Lower leg skin (tissue), 4 donors: ENCODE measurements at regions not wholly inside any gene's neighbourhood (a gene's known extent, or its start where the extent isn't known, plus 50 kb on each side); places are given as distances from the start of the nearest gene placed in this dataset.
"Not testable (repeated sequence)": the region's sequence is repeated elsewhere in the genome, so short reads cannot be mapped to it uniquely, and the experiment has no call there.

Experiments
- DNase-seq, 2 donors: peaks; one replicate each; pipeline ENCODE4 v3.0.0-alpha.2; 2019; ENCODE audit warnings: low spot score in 2 of 2
- H3K4me3 ChIP-seq: fragments of 200-600 bp; sonication (generic); 2 replicates; pipeline ENCODE4 v1.5.1; 2017; ENCODE audit warnings: mild to moderate bottlenecking, low read depth; ENCODE audit not compliant: poor library complexity, severe bottlenecking
- CTCF ChIP-seq, 3 donors: fragments of 450-650 bp; IDR thresholded peaks; one replicate each; pipeline ENCODE4 v1.5.1; 2016; ENCODE audit warnings: antibody characterized with exemption in 3 of 3, mild to moderate bottlenecking in 3 of 3, moderate library complexity in 2 of 3
- POLR2A ChIP-seq, 2 donors: fragments of 450-650 bp; IDR thresholded peaks; one replicate each; pipeline ENCODE4 v1.6.1; 2016 to 2017; ENCODE audit warnings: antibody characterized with exemption in 2 of 2, mild to moderate bottlenecking in 1 of 2, moderate library complexity in 1 of 2
- WGBS, 2 donors: methylation state at CpG; one replicate each; pipeline ENCODE4 v1.1.5; 2018; 5-methylcytosine and 5-hydroxymethylcytosine counted together
- intact Hi-C: fragments of 100-400 bp; cut with DNase I; formaldehyde crosslinking; loops from one replicate; pipeline ENCODE4 v1.15.0; 2023; ENCODE audit warnings: low total_unique reads

GRCh38 chr14:106013879-106014376 is 487.5 kb downstream of the TMEM121 start:
- TF ChIP-seq CTCF (IDR thresholded peaks at IDR 0.05): no peak
- TF ChIP-seq POLR2A (IDR thresholded peaks at IDR 0.05): no peak
- intact Hi-C loops: no loop called here
- no peak overlapping the region for H3K4me3 ChIP-seq
- no peak for DNase-seq
- WGBS, 2 donors: 37 to 61% methylated on average over 5 to 6 of the region's 6 CpGs

- DNase-seq, H3K4me3 ChIP-seq, intact Hi-C loops: not testable (repeated sequence)
- 56% methylated on average over 3 of the region's 3 CpGs; no CpG with 5 or more reads in 1 of the 2 donors for WGBS, 2 donors
Measured at GRCh38 chr14:106017952-106018351, 491.6 kb downstream of the TMEM121 start.

GRCh38 chr14:106021832-106022231 is 495.4 kb downstream of the TMEM121 start:
- 63% methylated on average over 3 of the region's 3 CpGs; no CpG with 5 or more reads in 1 of the 2 donors for WGBS, 2 donors
- DNase-seq: no peak
- no peak for TF ChIP-seq CTCF (IDR thresholded peaks at IDR 0.05)
- intact Hi-C loops: no loop called here
- H3K4me3 ChIP-seq: no peak overlapping the region

- H3K4me3 ChIP-seq, DNase-seq, intact Hi-C loops: not testable (repeated sequence)
- 54% methylated on average over 5 of the region's 5 CpGs; no CpG with 5 or more reads in 1 of the 2 donors for WGBS, 2 donors
Measured at GRCh38 chr14:106022648-106023047, 496.3 kb downstream of the TMEM121 start.

- TF ChIP-seq CTCF (IDR thresholded peaks at IDR 0.05) (no peak), POLR2A (IDR thresholded peaks at IDR 0.05) (no peak)
- no peak for DNase-seq
- WGBS, 2 donors: 94% methylated on average over 1 of the region's 1 CpG; no CpG with 5 or more reads in 1 of the 2 donors
- H3K4me3 ChIP-seq: no peak overlapping the region
- intact Hi-C loops: no loop called here
Measured at GRCh38 chr14:106023411-106023810, 497.0 kb downstream of the TMEM121 start.

GRCh38 chr14:106024983-106025604 is 498.7 kb downstream of the TMEM121 start:
- intact Hi-C loops: no loop called here
- 72% methylated on average over 5 of the region's 7 CpGs; no CpG with 5 or more reads in 1 of the 2 donors for WGBS, 2 donors
- TF ChIP-seq CTCF (IDR thresholded peaks at IDR 0.05) (no peak), POLR2A (IDR thresholded peaks at IDR 0.05) (no peak)
- no peak overlapping the region for H3K4me3 ChIP-seq
- no peak for DNase-seq

GRCh38 chr14:106026026-106026425 is 499.6 kb downstream of the TMEM121 start:
- no peak for TF ChIP-seq POLR2A (IDR thresholded peaks at IDR 0.05)
- TF ChIP-seq CTCF (IDR thresholded peaks at IDR 0.05): no peak
- intact Hi-C loops: no loop called here
- 47% methylated on average over 6 of the region's 6 CpGs; no CpG with 5 or more reads in 1 of the 2 donors for WGBS, 2 donors
- H3K4me3 ChIP-seq: no peak overlapping the region
- no peak for DNase-seq

- intact Hi-C loops, DNase-seq, H3K4me3 ChIP-seq: not testable (repeated sequence)
- WGBS, 2 donors: 72 to 96% methylated on average over 3 to 6 of the region's 6 CpGs
Measured at GRCh38 chr14:106027759-106028158, 501.4 kb downstream of the TMEM121 start.
